HG02938 (cell line): ENCODE measurements at regions not wholly inside any gene's neighbourhood (a gene's known extent, or its start where the extent isn't known, plus 50 kb on each side); places are given as distances from the start of the nearest gene placed in this dataset.
A peak's percentile ranks its signal among the peaks of the same experiment; 100 is the strongest.
"Not testable (repeated sequence)": the region's sequence is repeated elsewhere in the genome, so short reads cannot be mapped to it uniquely, and the experiment has no call there.

Experiments used
- ATAC-seq: cut with Tn5 transposase; IDR thresholded peaks from one replicate; pipeline ENCODE4 v1.9.1; 2021; ENCODE audit warnings: mild to moderate bottlenecking, moderate library complexity; ENCODE audit not compliant: unreplicated experiment

DNA sequence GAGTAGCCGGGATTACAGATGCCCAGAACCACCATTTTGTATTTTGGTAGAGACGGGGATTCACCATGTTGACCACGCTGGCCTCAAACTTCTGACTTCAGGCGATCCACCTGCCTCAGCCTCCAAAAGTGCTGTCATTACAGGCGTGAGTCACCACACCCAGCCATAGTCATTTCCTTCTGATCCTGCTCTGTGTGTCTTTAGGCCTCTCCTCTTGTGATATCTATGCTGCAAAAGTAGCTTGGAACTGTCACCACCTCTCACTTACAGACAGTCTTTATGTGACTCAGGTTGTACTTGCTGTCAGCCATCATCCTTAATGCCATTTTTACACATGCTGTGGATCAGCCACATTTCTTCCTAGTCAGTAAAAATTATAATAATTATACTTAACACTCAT, 286.3 kb downstream of the CDY2B start:
- ATAC-seq = not testable (repeated sequence)

DNA sequence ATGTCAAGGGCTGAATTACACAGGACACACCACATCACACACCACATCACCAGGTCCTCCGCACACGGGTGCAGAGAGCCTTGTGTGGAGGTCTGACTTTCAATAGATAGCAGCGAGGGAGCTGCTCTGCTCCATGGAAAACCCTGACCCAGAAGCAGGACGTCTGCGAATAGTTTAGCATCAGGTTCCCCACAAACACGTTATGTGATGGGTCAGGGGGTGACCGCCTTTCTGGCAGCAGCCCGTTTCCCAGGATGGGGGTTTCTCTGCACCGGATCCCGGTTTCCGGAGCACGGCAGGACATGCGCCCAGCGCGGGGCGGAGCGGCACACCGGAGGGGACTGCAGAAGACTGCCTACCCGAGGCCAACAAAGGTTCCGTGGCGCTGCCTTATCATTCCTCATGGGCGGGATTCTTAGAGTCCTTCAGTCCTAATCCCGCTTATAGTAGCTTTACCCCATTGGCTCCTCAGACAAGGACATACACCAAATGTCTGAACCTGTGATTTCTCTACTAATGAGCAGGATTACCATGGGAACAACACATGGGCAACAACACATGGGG, 300.0 kb downstream of the CDY2B start:
- not testable (repeated sequence) for ATAC-seq

DNA sequence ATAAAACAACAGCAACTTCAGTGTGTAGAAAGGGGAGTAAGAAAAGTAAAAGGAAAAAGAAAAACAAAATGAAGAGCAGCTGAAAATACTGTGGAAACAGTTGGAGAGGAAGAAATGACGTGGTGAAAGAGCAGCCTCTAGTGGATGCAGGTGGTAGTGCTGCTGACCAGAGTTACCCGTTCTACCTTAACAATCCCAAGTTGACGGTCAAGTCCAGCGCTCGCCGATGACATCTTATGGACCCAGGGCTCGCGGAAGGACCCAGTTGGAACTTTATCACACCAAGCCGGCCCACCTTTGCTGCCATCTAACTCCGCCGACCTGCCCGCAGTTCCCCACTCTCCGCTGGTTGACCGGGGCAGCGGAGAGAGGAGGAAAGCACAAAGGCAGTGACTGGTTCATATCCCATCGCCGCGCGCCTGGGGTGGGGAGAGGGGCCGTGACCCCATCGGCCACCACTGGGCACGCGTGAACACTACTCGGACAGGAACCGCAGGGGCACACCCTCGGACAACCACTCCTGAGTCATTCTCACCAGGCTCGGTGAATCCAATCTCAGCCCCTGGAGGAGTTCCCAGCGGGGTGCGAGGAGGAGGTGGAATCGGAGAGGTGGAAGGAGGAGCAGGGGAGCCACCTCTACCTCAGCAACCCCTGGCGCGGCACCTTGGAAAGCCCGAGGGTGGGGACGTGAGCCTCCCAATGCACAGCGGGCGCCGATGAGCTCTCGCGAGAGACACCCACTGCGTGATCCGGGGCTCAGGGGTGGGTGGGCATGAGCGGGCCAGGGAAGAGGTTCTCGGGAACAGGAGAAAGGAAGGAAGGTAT, 300.7 kb downstream of the CDY2B start:
- peak; percentile 72 for ATAC-seq

DNA sequence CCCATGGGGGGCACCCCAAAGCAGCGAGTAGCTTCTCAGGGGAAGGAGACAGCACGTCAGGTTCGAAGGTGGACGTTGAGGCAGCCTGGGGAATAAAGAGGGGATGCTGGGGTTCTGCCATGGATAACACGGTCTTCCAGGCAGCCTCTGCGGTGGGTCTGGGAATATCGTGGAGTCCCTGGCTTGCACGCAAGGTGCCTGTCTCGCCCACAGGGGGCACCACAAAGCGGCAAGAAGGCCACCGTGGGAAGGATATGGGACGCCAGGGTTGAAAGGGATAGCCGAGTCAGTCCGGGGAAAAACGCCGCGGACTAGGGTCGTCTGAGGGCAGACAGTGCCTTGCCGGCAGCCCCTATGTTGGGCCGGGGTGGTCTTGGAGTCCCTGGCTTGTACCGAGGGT, 316.9 kb downstream of the CDY2B start:
- ATAC-seq = not testable (repeated sequence)
